Esophagus squamous epithelium (tissue), 5 donors: ENCODE measurements at regions not wholly inside any gene's neighbourhood (a gene's known extent, or its start where the extent isn't known, plus 50 kb on each side); places are given as distances from the start of the nearest gene placed in this dataset.

Source experiments
- DNase-seq: peaks from one replicate; lab custom pipeline; 2025; lab: John Stamatoyannopoulos, UW
- H3K27ac ChIP-seq, 4 donors: fragments of 200-600 bp; sonication (generic); one replicate each; pipeline ENCODE4 v1.5.1; 2016 to 2019; ENCODE audit warnings: mild to moderate bottlenecking in 1 of 4
- H3K27me3 ChIP-seq, 4 donors: fragments of 200-600 bp; sonication (generic); 1 replicate in 3 of 4; 2 replicates in 1 of 4; pipeline versions ENCODE4 v1.5.1 to v1.6.0; 2017 to 2021; ENCODE audit warnings: antibody characterized with exemption in 1 of 4
- H3K36me3 ChIP-seq, 3 donors: fragments of 200-600 bp; sonication (generic); one replicate each; pipeline ENCODE4 v1.5.1; 2016 to 2019
- H3K4me1 ChIP-seq, 3 donors: fragments of 200-600 bp; sonication (generic); one replicate each; pipeline ENCODE4 v1.5.1; 2017 to 2019
- H3K4me3 ChIP-seq, 4 donors: fragments of 200-600 bp; sonication (generic); 1 replicate in 3 of 4; 2 replicates in 1 of 4; pipeline ENCODE4 v1.5.1; 2016 to 2019; ENCODE audit warnings: mild to moderate bottlenecking in 2 of 4, moderate library complexity in 1 of 4
- H3K9me3 ChIP-seq, 3 donors: fragments of 200-600 bp; sonication (generic); one replicate each; pipeline ENCODE4 v1.5.1; 2016 to 2019
- CTCF ChIP-seq, 6 experiments: fragments of 450-650 bp in 4 of 6; fragments of 200-600 bp in 2 of 6; sonication (generic) in 2 of 6; IDR thresholded peaks; one replicate each; pipeline ENCODE4 v1.5.1; 2016 to 2019; ENCODE audit warnings: antibody characterized with exemption in 6 of 6, mild to moderate bottlenecking in 4 of 6, moderate library complexity in 4 of 6
- POLR2A ChIP-seq, 4 donors: fragments of 450-650 bp; IDR thresholded peaks; one replicate each; pipeline ENCODE4 v1.6.1; 2017; ENCODE audit warnings: antibody characterized with exemption in 4 of 4, mild to moderate bottlenecking in 4 of 4, moderate library complexity in 3 of 4
- WGBS, 2 donors: methylation state at CpG; one replicate each; pipeline ENCODE4 v1.1.5; 2018; 5-methylcytosine and 5-hydroxymethylcytosine counted together
- intact Hi-C: fragments of 100-400 bp; cut with DNase I; formaldehyde crosslinking; loops from one replicate; pipeline ENCODE4 v1.15.0; 2022
- donor health status: DM: yes; HTN: yes; CAD: no.

GRCh38 chr2:128530025-128530573 is 211.4 kb upstream of the HS6ST1 start:
- DNase-seq: no peak
- Histone ChIP-seq H3K36me3 (no peaks in the 10 kb centered on the region), H3K4me3 (no peak overlapping the region), H3K27ac (no peak overlapping the region), H3K9me3 (no peaks in the 10 kb centered on the region), H3K27me3 (peaks cover 0 to 39% (median 0%) of the 10 kb centered on the region in 4 donors), H3K4me1 (peaks cover 0 to 14% (median 5%) of the 10 kb centered on the region in 3 donors)
- TF ChIP-seq POLR2A (IDR thresholded peaks at IDR 0.05) (no peak), CTCF (IDR thresholded peaks at IDR 0.05) (no peak)
- intact Hi-C loops: no loop called here
- WGBS, 2 donors: 60 to 78% methylated on average over 1 to 2 of the region's 4 CpGs

- Histone ChIP-seq H3K27ac (no peak overlapping the region), H3K4me1 (peaks cover 0 to 5% (median 0%) of the 10 kb centered on the region in 3 donors), H3K4me3 (no peak overlapping the region), H3K36me3 (no peaks in the 10 kb centered on the region), H3K9me3 (no peaks in the 10 kb centered on the region), H3K27me3 (peaks cover 0 to 25% (median 0%) of the 10 kb centered on the region in 4 donors)
- TF ChIP-seq CTCF (IDR thresholded peaks at IDR 0.05) (peak in 1 of 6 experiments; percentile 41), POLR2A (IDR thresholded peaks at IDR 0.05) (no peak)
- intact Hi-C loops: no loop called here
- DNase-seq: no peak
Observed at GRCh38 chr2:128531856-128532255, 213.2 kb upstream of the HS6ST1 start.

- 20 to 75% methylated on average over 1 of the region's 1 CpG for WGBS, 2 donors
- Histone ChIP-seq H3K27me3 (peaks cover 0 to 12% (median 0%) of the 10 kb centered on the region in 4 donors), H3K36me3 (no peaks in the 10 kb centered on the region), H3K4me3 (no peak overlapping the region), H3K4me1 (no peaks in the 10 kb centered on the region), H3K27ac (no peak overlapping the region), H3K9me3 (no peaks in the 10 kb centered on the region)
- DNase-seq: no peak
- intact Hi-C loops: no loop called here
- no peak for TF ChIP-seq CTCF (IDR thresholded peaks at IDR 0.05)
- no peak for TF ChIP-seq POLR2A (IDR thresholded peaks at IDR 0.05)
Observed at GRCh38 chr2:128533101-128533500, 214.4 kb upstream of the HS6ST1 start.

- WGBS, 2 donors: 72 to 89% methylated on average over 4 of the region's 4 CpGs
- intact Hi-C loops: no loop called here
- Histone ChIP-seq H3K4me1 (no peaks in the 10 kb centered on the region), H3K9me3 (no peaks in the 10 kb centered on the region), H3K27me3 (no peaks in the 10 kb centered on the region), H3K36me3 (no peaks in the 10 kb centered on the region), H3K4me3 (no peak overlapping the region), H3K27ac (no peak overlapping the region)
- no peak for DNase-seq
- TF ChIP-seq CTCF (IDR thresholded peaks at IDR 0.05) (no peak), POLR2A (IDR thresholded peaks at IDR 0.05) (no peak)
Observed at GRCh38 chr2:128534688-128535392, 216.2 kb upstream of the HS6ST1 start.

GRCh38 chr2:128535953-128536352 is 217.3 kb upstream of the HS6ST1 start:
- no peaks in the 10 kb centered on the region for H3K4me1 ChIP-seq
- DNase-seq: no peak
- no peaks in the 10 kb centered on the region for H3K9me3 ChIP-seq
- H3K27me3 ChIP-seq: no peaks in the 10 kb centered on the region
- no peak overlapping the region for H3K27ac ChIP-seq
- TF ChIP-seq POLR2A (IDR thresholded peaks at IDR 0.05): no peak
- no peak overlapping the region for H3K4me3 ChIP-seq
- WGBS, 2 donors: 65 to 77% methylated on average over 8 of the region's 8 CpGs
- H3K36me3 ChIP-seq: no peaks in the 10 kb centered on the region
- intact Hi-C loops: no loop called here
